ENCODE measurements at regions not wholly inside any gene's neighbourhood (a gene's known extent, or its start where the extent isn't known, plus 50 kb on each side); places are given as distances from the start of the nearest gene placed in this dataset.

- no peak for DNase-seq
- no peak overlapping the region for H3K4me3 Mint-ChIP-seq
- H3K9me3 Mint-ChIP-seq, result no peaks in the 10 kb centered on the region
- no peak for ATAC-seq
- no peaks in the 10 kb centered on the region for H3K27me3 Mint-ChIP-seq (ENCODE audit: low read depth)
- H3K36me3 Mint-ChIP-seq (ENCODE audit: insufficient read depth), result no peaks in the 10 kb centered on the region
- no peaks in the 10 kb centered on the region for H3K4me1 Mint-ChIP-seq (ENCODE audit: low read depth)
Measured at GRCh38 chr3:147619921-147620560, 210.9 kb downstream of the ZIC1 start.

GRCh38 chr3:147620906-147621305 is 211.7 kb downstream of the ZIC1 start:
- no peaks in the 10 kb centered on the region for H3K4me1 Mint-ChIP-seq (ENCODE audit: low read depth)
- ATAC-seq (no peak), DNase-seq (no peak)
- no peak overlapping the region for H3K4me3 Mint-ChIP-seq
- H3K36me3 Mint-ChIP-seq (ENCODE audit: insufficient read depth), result no peaks in the 10 kb centered on the region
- no peaks in the 10 kb centered on the region for H3K9me3 Mint-ChIP-seq
- no peaks in the 10 kb centered on the region for H3K27me3 Mint-ChIP-seq (ENCODE audit: low read depth)

- no peak for DNase-seq
- no peaks in the 10 kb centered on the region for H3K4me1 Mint-ChIP-seq (ENCODE audit: low read depth)
- no peak for ATAC-seq
- H3K27me3 Mint-ChIP-seq (ENCODE audit: low read depth), result no peaks in the 10 kb centered on the region
- H3K36me3 Mint-ChIP-seq (ENCODE audit: insufficient read depth), result no peaks in the 10 kb centered on the region
- peaks cover 8% of the 10 kb centered on the region for H3K9me3 Mint-ChIP-seq
- H3K4me3 Mint-ChIP-seq, result no peak overlapping the region
Measured at GRCh38 chr3:147630921-147631415, 221.8 kb downstream of the ZIC1 start.

- H3K36me3 Mint-ChIP-seq (ENCODE audit: insufficient read depth), result no peaks in the 10 kb centered on the region
- H3K4me3 Mint-ChIP-seq, result no peak overlapping the region
- no peak for ATAC-seq
- DNase-seq, result no peak
- H3K27me3 Mint-ChIP-seq (ENCODE audit: low read depth), result no peaks in the 10 kb centered on the region
- no peaks in the 10 kb centered on the region for H3K4me1 Mint-ChIP-seq (ENCODE audit: low read depth)
- H3K9me3 Mint-ChIP-seq, result peaks cover 16% of the 10 kb centered on the region
Measured at GRCh38 chr3:147640781-147641180, 231.6 kb downstream of the ZIC1 start.

GRCh38 chr3:147645761-147646160 is 236.6 kb downstream of the ZIC1 start:
- ATAC-seq, result no peak
- H3K4me1 Mint-ChIP-seq (ENCODE audit: low read depth), result no peaks in the 10 kb centered on the region
- no peak overlapping the region for H3K4me3 Mint-ChIP-seq

GRCh38 chr3:147649475-147649874 is 240.3 kb downstream of the ZIC1 start:
- Mint-ChIP-seq H3K4me1 (ENCODE audit: low read depth) (no peaks in the 10 kb centered on the region), H3K4me3 (no peak overlapping the region), H3K36me3 (ENCODE audit: insufficient read depth) (no peaks in the 10 kb centered on the region), H3K9me3 (peaks cover 13% of the 10 kb centered on the region), H3K27me3 (ENCODE audit: low read depth) (no peaks in the 10 kb centered on the region)
- ATAC-seq (no peak), DNase-seq (no peak)

More at GRCh38 chr3:147645761-147646160, 236.6 kb downstream of the ZIC1 start:
- H3K9me3 Mint-ChIP-seq, result peaks cover 9% of the 10 kb centered on the region
- H3K27me3 Mint-ChIP-seq (ENCODE audit: low read depth), result no peaks in the 10 kb centered on the region
- DNase-seq, result no peak
- H3K36me3 Mint-ChIP-seq (ENCODE audit: insufficient read depth), result no peaks in the 10 kb centered on the region

GRCh38 chr3:147651107-147651778 is 242.1 kb downstream of the ZIC1 start:
- Mint-ChIP-seq H3K36me3 (ENCODE audit: insufficient read depth) (no peaks in the 10 kb centered on the region), H3K9me3 (peaks cover 12% of the 10 kb centered on the region), H3K4me1 (ENCODE audit: low read depth) (no peaks in the 10 kb centered on the region), H3K4me3 (no peak overlapping the region), H3K27me3 (ENCODE audit: low read depth) (no peaks in the 10 kb centered on the region)
- ATAC-seq (no peak), DNase-seq (no peak)

- H3K4me3 Mint-ChIP-seq, result no peak overlapping the region
- H3K9me3 Mint-ChIP-seq, result peaks cover 4% of the 10 kb centered on the region
- ATAC-seq (no peak), DNase-seq (no peak)
- H3K27me3 Mint-ChIP-seq (ENCODE audit: low read depth), result no peaks in the 10 kb centered on the region
- H3K4me1 Mint-ChIP-seq (ENCODE audit: low read depth), result no peaks in the 10 kb centered on the region
- no peaks in the 10 kb centered on the region for H3K36me3 Mint-ChIP-seq (ENCODE audit: insufficient read depth)
Measured at GRCh38 chr3:147652651-147653366, 243.6 kb downstream of the ZIC1 start.

GRCh38 chr3:147653367-147653923 is 244.3 kb downstream of the ZIC1 start:
- H3K27me3 Mint-ChIP-seq (ENCODE audit: low read depth), result no peaks in the 10 kb centered on the region
- H3K9me3 Mint-ChIP-seq, result peaks cover 4% of the 10 kb centered on the region
- DNase-seq (no peak), ATAC-seq (no peak)
- H3K4me3 Mint-ChIP-seq, result no peak overlapping the region
- no peaks in the 10 kb centered on the region for H3K36me3 Mint-ChIP-seq (ENCODE audit: insufficient read depth)
- no peaks in the 10 kb centered on the region for H3K4me1 Mint-ChIP-seq (ENCODE audit: low read depth)

DNA sequence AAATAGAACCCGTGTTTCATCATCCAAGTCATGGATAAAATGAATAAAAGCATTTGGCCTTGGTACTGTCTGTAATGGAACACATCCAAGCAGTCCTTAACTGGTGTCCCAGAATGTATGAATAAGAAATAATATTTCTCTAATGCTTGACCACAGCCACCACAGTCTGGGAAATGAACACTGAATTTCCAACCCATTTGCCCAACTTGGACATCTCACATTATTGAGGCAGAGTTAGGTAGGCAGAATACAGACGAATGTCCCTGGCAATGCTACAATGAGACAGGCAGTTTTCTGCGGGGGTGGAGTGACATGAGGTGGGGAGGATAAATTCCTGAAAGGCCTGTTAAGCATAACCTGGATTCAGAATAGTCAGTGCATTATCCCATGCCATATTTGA is 245.7 kb downstream of the ZIC1 start:
- H3K4me1 Mint-ChIP-seq (ENCODE audit: low read depth), result no peaks in the 10 kb centered on the region

GRCh38 chr3:147655236-147655635 is 246.1 kb downstream of the ZIC1 start:
- ATAC-seq, result no peak
- H3K4me3 Mint-ChIP-seq, result no peak overlapping the region

More for the DNA sequence above, 245.7 kb downstream of the ZIC1 start:
- Mint-ChIP-seq H3K27me3 (ENCODE audit: low read depth) (no peaks in the 10 kb centered on the region), H3K36me3 (ENCODE audit: insufficient read depth) (no peaks in the 10 kb centered on the region), H3K4me3 (no peak overlapping the region), H3K9me3 (peaks cover 4% of the 10 kb centered on the region)
- ATAC-seq (no peak), DNase-seq (no peak)

DNA sequence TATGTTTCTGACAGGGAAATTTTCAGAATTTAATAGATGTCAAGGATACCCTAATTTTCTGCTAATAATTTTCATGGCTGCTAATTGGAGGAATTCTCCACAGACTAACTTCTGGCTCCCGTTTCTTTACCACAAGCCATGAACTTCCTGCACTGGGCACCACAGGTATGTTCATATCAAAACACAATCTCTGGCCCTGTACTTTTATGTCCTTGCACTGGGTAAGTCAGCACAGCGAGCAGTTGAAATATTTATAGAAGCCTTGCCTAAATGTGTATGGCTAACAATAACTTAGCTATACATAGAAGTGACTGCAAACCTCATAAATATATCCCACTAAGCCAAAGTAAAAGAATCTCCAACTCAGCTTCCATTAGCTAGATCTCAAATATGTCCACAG is 246.9 kb downstream of the ZIC1 start:
- peaks cover 4% of the 10 kb centered on the region for H3K9me3 Mint-ChIP-seq
- no peaks in the 10 kb centered on the region for H3K36me3 Mint-ChIP-seq (ENCODE audit: insufficient read depth)
- no peak overlapping the region for H3K4me3 Mint-ChIP-seq
- H3K4me1 Mint-ChIP-seq (ENCODE audit: low read depth), result no peaks in the 10 kb centered on the region
- ATAC-seq, result no peak
- no peak for DNase-seq
- H3K27me3 Mint-ChIP-seq (ENCODE audit: low read depth), result no peaks in the 10 kb centered on the region

More at GRCh38 chr3:147655236-147655635, 246.1 kb downstream of the ZIC1 start:
- Mint-ChIP-seq H3K4me1 (ENCODE audit: low read depth) (no peaks in the 10 kb centered on the region), H3K27me3 (ENCODE audit: low read depth) (no peaks in the 10 kb centered on the region), H3K36me3 (ENCODE audit: insufficient read depth) (no peaks in the 10 kb centered on the region), H3K9me3 (peaks cover 4% of the 10 kb centered on the region)
- no peak for DNase-seq

DNA sequence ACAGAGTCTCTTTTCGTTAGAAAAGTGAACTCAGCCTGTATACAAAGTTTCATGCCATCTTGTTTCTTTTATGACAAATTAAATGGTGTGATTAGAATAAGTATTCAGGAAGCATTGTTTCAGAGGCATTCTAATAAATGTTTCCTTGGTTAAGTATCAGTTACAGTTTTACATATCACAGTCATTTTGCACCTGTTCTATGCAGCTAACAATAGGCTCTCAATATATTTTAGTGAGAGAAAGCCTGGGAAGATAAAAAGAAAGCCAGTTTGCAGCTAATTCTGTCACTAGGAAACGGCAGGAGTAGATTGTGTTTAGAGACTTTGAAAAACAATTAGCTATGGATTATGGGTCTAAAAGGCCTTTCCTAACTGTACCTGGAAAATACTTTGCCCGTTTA is 252.8 kb downstream of the ZIC1 start:
- ATAC-seq (no peak), DNase-seq (no peak)
- Mint-ChIP-seq H3K4me3 (no peak overlapping the region), H3K9me3 (no peaks in the 10 kb centered on the region), H3K36me3 (ENCODE audit: insufficient read depth) (no peaks in the 10 kb centered on the region), H3K27me3 (ENCODE audit: low read depth) (no peaks in the 10 kb centered on the region), H3K4me1 (ENCODE audit: low read depth) (no peaks in the 10 kb centered on the region)

DNA sequence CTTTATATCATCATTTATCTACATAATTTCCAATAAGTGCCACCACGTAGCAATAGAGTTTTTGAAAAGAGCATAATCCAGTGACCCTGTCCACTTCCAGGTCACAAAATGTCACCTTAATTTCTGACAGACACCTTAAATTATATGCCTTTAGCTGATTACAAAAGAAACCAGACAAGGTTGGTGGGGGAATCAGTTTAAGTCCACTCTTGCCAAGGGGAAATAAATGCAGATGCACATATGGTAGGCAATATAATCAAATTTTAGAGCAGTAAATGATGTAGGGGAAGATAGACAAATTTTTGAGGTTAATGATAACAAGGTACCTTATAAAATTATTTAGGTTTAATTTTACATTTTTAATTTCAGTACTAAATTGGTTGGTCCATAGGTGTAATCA is 253.5 kb downstream of the ZIC1 start:
- H3K4me3 Mint-ChIP-seq, result no peak overlapping the region
- no peaks in the 10 kb centered on the region for H3K36me3 Mint-ChIP-seq (ENCODE audit: insufficient read depth)
- H3K27me3 Mint-ChIP-seq (ENCODE audit: low read depth), result no peaks in the 10 kb centered on the region
- no peak for DNase-seq
- H3K4me1 Mint-ChIP-seq (ENCODE audit: low read depth), result no peaks in the 10 kb centered on the region
- ATAC-seq, result no peak
- H3K9me3 Mint-ChIP-seq, result no peaks in the 10 kb centered on the region

Measured in activated T-cell treated with anti-CD3 and anti-CD28 coated beads, Interleukin-2, amount 50 U/mL, for 4 hours (primary cell).